OCI-LY1 (cell line): ENCODE measurements at regions not wholly inside any gene's neighbourhood (a gene's known extent, or its start where the extent isn't known, plus 50 kb on each side); places are given as distances from the start of the nearest gene placed in this dataset.

ENCODE experiments used
- H2AFZ ChIP-seq: fragments of 200-600 bp; sonication (generic), shearing (Covaris generic); 2 replicates; pipeline ENCODE4 v1.6.0; 2014; ENCODE audit warnings: antibody characterized with exemption, mild to moderate bottlenecking, low read length
- H3F3A ChIP-seq: fragments of 200-600 bp; sonication (generic), shearing (Covaris generic); 2 replicates; pipeline ENCODE4 v1.6.0; 2014; ENCODE audit warnings: mild to moderate bottlenecking, antibody characterized with exemption, low read length, moderate library complexity; ENCODE audit not compliant: insufficient read depth
- H3K27ac ChIP-seq: fragments of 200-600 bp; sonication (generic); 2 replicates; pipeline ENCODE4 v1.5.1; 2014; ENCODE audit warnings: low read length, mixed run types, mild to moderate bottlenecking, low read depth; ENCODE audit not compliant: poor library complexity, severe bottlenecking
- H3K27me3 ChIP-seq: fragments of 200-600 bp; sonication (generic); 2 replicates; pipeline ENCODE4 v1.6.0; 2014; ENCODE audit warnings: antibody characterized with exemption, mild to moderate bottlenecking, low read length, moderate library complexity; ENCODE audit not compliant: insufficient read depth
- H3K36me3 ChIP-seq: fragments of 200-600 bp; sonication (generic); 2 replicates; pipeline ENCODE4 v1.6.1; 2014; ENCODE audit warnings: mild to moderate bottlenecking, antibody characterized with exemption, low read length, moderate library complexity, mixed read lengths; ENCODE audit not compliant: insufficient read depth
- H3K4me1 ChIP-seq: fragments of 200-600 bp; sonication (generic); 2 replicates; pipeline ENCODE4 v1.5.1; 2014; ENCODE audit warnings: mild to moderate bottlenecking, low read length, moderate library complexity; ENCODE audit not compliant: insufficient read depth, severe bottlenecking
- H3K4me2 ChIP-seq: fragments of 200-600 bp; sonication (generic), shearing (Covaris generic); 2 replicates; pipeline ENCODE4 v1.6.1; 2014; ENCODE audit warnings: low read length
- H3K4me3 ChIP-seq: fragments of 200-600 bp; sonication (generic); 2 replicates; pipeline ENCODE4 v1.5.1; 2014; ENCODE audit warnings: low read length, low read depth, mild to moderate bottlenecking, mixed read lengths; ENCODE audit not compliant: poor library complexity, severe bottlenecking
- H3K79me2 ChIP-seq: fragments of 200-600 bp; shearing (Covaris generic); 2 replicates; pipeline ENCODE4 v1.6.1; 2016; ENCODE audit warnings: mixed run types, low read length, mixed read lengths; ENCODE audit not compliant: insufficient read depth
- H3K9ac ChIP-seq: fragments of 200-600 bp; sonication (generic), shearing (Covaris generic); 2 replicates; pipeline ENCODE4 v1.6.1; 2014; ENCODE audit warnings: mild to moderate bottlenecking, low read length, mixed read lengths
- H3K9me2 ChIP-seq: fragments of 200-600 bp; sonication (generic), shearing (Covaris generic); 2 replicates; pipeline ENCODE4 v1.6.1; 2014; ENCODE audit warnings: low read depth, mild to moderate bottlenecking, low read length, mixed read lengths
- H3K9me3 ChIP-seq: fragments of 200-600 bp; shearing (Covaris generic); 2 replicates; pipeline ENCODE4 v1.6.1; 2014; ENCODE audit warnings: low read length, mixed read lengths
- H4K20me1 ChIP-seq: fragments of 200-600 bp; sonication (generic), shearing (Covaris generic); 2 replicates; pipeline ENCODE4 v1.6.0; 2016; ENCODE audit warnings: mild to moderate bottlenecking, low read length; ENCODE audit not compliant: insufficient read depth
- CTCF ChIP-seq: fragments of 200-600 bp; sonication (generic), shearing (Covaris generic); IDR thresholded peaks from 2 replicates; pipeline ENCODE4 v1.5.1; 2017; ENCODE audit warnings: mild to moderate bottlenecking, antibody characterized with exemption, low read length, moderate library complexity, mixed read lengths
- EZH2 ChIP-seq: fragments of 200-600 bp; sonication (generic), shearing (Covaris generic); IDR thresholded peaks from 2 replicates; pipeline ENCODE4 v1.8.0; 2017; ENCODE audit warnings: borderline replicate concordance, mixed run types, mild to moderate bottlenecking, antibody characterized with exemption, low read length, moderate library complexity, mixed read lengths

- Histone ChIP-seq H3K27ac (no peak overlapping the region), H3K79me2 (no peaks in the 10 kb centered on the region), H3K9me3 (no peaks in the 10 kb centered on the region), H3F3A (no peaks in the 10 kb centered on the region), H3K9me2 (no peaks in the 10 kb centered on the region), H2AFZ (no peak overlapping the region), H3K36me3 (no peaks in the 10 kb centered on the region), H3K27me3 (no peaks in the 10 kb centered on the region; the same call in 1 of the 2 replicates), H4K20me1 (no peaks in the 10 kb centered on the region), H3K4me2 (no peak overlapping the region), H3K9ac (no peak overlapping the region), H3K4me3 (no peak overlapping the region), H3K4me1 (no peaks in the 10 kb centered on the region)
- TF ChIP-seq EZH2 (no peak), CTCF (no peak)
These were observed 1043.0 kb downstream of the TBC1D22A start for GRCh38 chr22:47805394-47805935.

GRCh38 chr22:47804281-47804680 is 1041.8 kb downstream of the TBC1D22A start:
- Histone ChIP-seq H3K4me3 (no peak overlapping the region), H2AFZ (no peak overlapping the region), H3K4me2 (no peak overlapping the region), H3K9me3 (no peaks in the 10 kb centered on the region), H3K9me2 (no peaks in the 10 kb centered on the region), H4K20me1 (no peaks in the 10 kb centered on the region), H3K27ac (no peak overlapping the region), H3F3A (no peaks in the 10 kb centered on the region), H3K36me3 (no peaks in the 10 kb centered on the region), H3K4me1 (no peaks in the 10 kb centered on the region), H3K9ac (no peak overlapping the region), H3K79me2 (no peaks in the 10 kb centered on the region), H3K27me3 (no peaks in the 10 kb centered on the region; the same call in 1 of the 2 replicates)
- no peak for TF ChIP-seq EZH2
- no peak for TF ChIP-seq CTCF

GRCh38 chr22:47802421-47802820 is 1040.0 kb downstream of the TBC1D22A start:
- Histone ChIP-seq H3K9me3 (no peaks in the 10 kb centered on the region), H3K36me3 (no peaks in the 10 kb centered on the region), H3K9ac (no peak overlapping the region), H3K27ac (no peak overlapping the region), H4K20me1 (no peaks in the 10 kb centered on the region), H3K9me2 (no peaks in the 10 kb centered on the region), H3K79me2 (no peaks in the 10 kb centered on the region), H2AFZ (no peak overlapping the region), H3K4me2 (no peak overlapping the region), H3K4me1 (no peaks in the 10 kb centered on the region), H3F3A (no peaks in the 10 kb centered on the region), H3K27me3 (no peaks in the 10 kb centered on the region; the same call in 1 of the 2 replicates), H3K4me3 (no peak overlapping the region)
- no peak for TF ChIP-seq EZH2
- TF ChIP-seq CTCF: no peak
